GM23338 (cell line): ENCODE measurements at regions not wholly inside any gene's neighbourhood (a gene's known extent, or its start where the extent isn't known, plus 50 kb on each side); places are given as distances from the start of the nearest gene placed in this dataset.

Source experiments
- ATAC-seq: fragments of 200-7000 bp; cut with Tn5 transposase; 3 replicates; pipeline ENCODE4 v1.9.1; 2020
- DNase-seq: peaks from one replicate; pipeline ENCODE4 v3.0.0-alpha.2; 2015; ENCODE audit warnings: low spot score
- H2AFZ ChIP-seq: fragments of 200-600 bp; sonication (generic); 2 replicates; pipeline ENCODE4 v1.8.0; 2016; ENCODE audit warnings: antibody characterized with exemption, mild to moderate bottlenecking, moderate library complexity
- H3F3A ChIP-seq: fragments of 200-600 bp; sonication (generic); replicated peaks from 2 replicates; pipeline ENCODE4 v1.8.0; 2017; ENCODE audit warnings: antibody characterized with exemption, mixed run types, low read depth
- H3K27ac ChIP-seq: fragments of 200-600 bp; sonication (generic); 2 replicates; pipeline ENCODE4 v1.6.1; 2016; ENCODE audit warnings: low read depth
- H3K27me3 ChIP-seq: fragments of 200-600 bp; sonication (generic); 2 replicates; pipeline ENCODE4 v1.8.0; 2016; ENCODE audit warnings: mild to moderate bottlenecking, mixed run types, moderate library complexity; ENCODE audit not compliant: insufficient read depth
- H3K36me3 ChIP-seq: fragments of 200-600 bp; sonication (generic); 2 replicates; pipeline ENCODE4 v1.8.0; 2016; ENCODE audit warnings: mild to moderate bottlenecking; ENCODE audit not compliant: insufficient read depth
- H3K4me1 ChIP-seq: fragments of 200-600 bp; sonication (generic); 2 replicates; pipeline ENCODE4 v1.8.0; 2016; ENCODE audit warnings: mild to moderate bottlenecking, moderate library complexity; ENCODE audit not compliant: insufficient read depth
- H3K4me2 ChIP-seq: fragments of 200-600 bp; sonication (generic); 2 replicates; pipeline ENCODE4 v1.7.1; 2017; ENCODE audit warnings: mixed run types
- H3K4me3 ChIP-seq: fragments of 200-600 bp; sonication (generic); 2 replicates; pipeline ENCODE4 v1.6.1; 2016; ENCODE audit warnings: mixed run types
- H3K79me2 ChIP-seq: fragments of 200-600 bp; sonication (generic); replicated peaks from 2 replicates; pipeline ENCODE4 v1.8.0; 2017; ENCODE audit warnings: mild to moderate bottlenecking; ENCODE audit not compliant: insufficient read depth
- H3K9me2 ChIP-seq: fragments of 200-600 bp; sonication (generic); 2 replicates; pipeline ENCODE4 v1.8.0; 2017; ENCODE audit not compliant: insufficient read depth
- H4K20me1 ChIP-seq: fragments of 200-600 bp; sonication (generic); replicated peaks from 2 replicates; pipeline ENCODE4 v1.8.0; 2017; ENCODE audit warnings: mild to moderate bottlenecking; ENCODE audit not compliant: insufficient read depth
- H3K27ac Mint-ChIP-seq: 2 replicates; pipeline ENCODE4 v1.8.0; 2020; ENCODE audit warnings: inconsistent platforms, mild to moderate bottlenecking, moderate library complexity, mixed read lengths
- H3K27me3 Mint-ChIP-seq: 3 replicates; pipeline ENCODE4 v1.8.0; 2022; ENCODE audit warnings: low read depth, mild to moderate bottlenecking, moderate library complexity, mixed read lengths, inconsistent platforms; ENCODE audit not compliant: insufficient read depth, poor library complexity
- H3K36me3 Mint-ChIP-seq: 3 replicates; pipeline ENCODE4 v1.8.0; 2021; ENCODE audit warnings: low read depth, mild to moderate bottlenecking, inconsistent platforms, moderate library complexity, mixed read lengths
- H3K4me1 Mint-ChIP-seq: 3 replicates; pipeline ENCODE4 v1.8.0; 2020; ENCODE audit warnings: mild to moderate bottlenecking, inconsistent platforms, mixed read lengths
- H3K4me3 Mint-ChIP-seq: 3 replicates; pipeline ENCODE4 v1.8.0; 2021; ENCODE audit warnings: moderate library complexity, mild to moderate bottlenecking, inconsistent platforms, mixed read lengths
- H3K9me3 Mint-ChIP-seq: 3 replicates; pipeline ENCODE4 v1.8.0; 2020; ENCODE audit warnings: moderate library complexity, mild to moderate bottlenecking, inconsistent platforms, mixed read lengths
- CTCF ChIP-seq, 2 experiments: fragments of 200-600 bp in 1 of 2; sonication (generic) in 1 of 2; conservative IDR thresholded peaks; 2 replicates each; pipeline versions ENCODE4 v1.5.1 to v1.6.1; 2016 to 2017; ENCODE audit warnings: antibody characterized with exemption in 2 of 2, low read depth in 2 of 2, mild to moderate bottlenecking in 2 of 2, moderate library complexity in 1 of 2
- ETS1 ChIP-seq: IDR thresholded peaks from 2 replicates; pipeline ENCODE4 v1.6.1; 2016; ENCODE audit warnings: antibody characterized with exemption
- EZH2phosphoT487 ChIP-seq: fragments of 200-600 bp; sonication (generic); IDR thresholded peaks from one replicate; pipeline ENCODE4 v1.8.1; 2018; ENCODE audit warnings: antibody characterized with exemption; ENCODE audit not compliant: unreplicated experiment
- JUNB ChIP-seq: IDR thresholded peaks from one replicate; pipeline ENCODE4 v1.6.1; 2016; ENCODE audit warnings: antibody characterized with exemption; ENCODE audit not compliant: unreplicated experiment
- POLR2AphosphoS5 ChIP-seq: IDR thresholded peaks from 2 replicates; pipeline ENCODE4 v1.6.1; 2016; ENCODE audit warnings: antibody characterized with exemption, low read depth
- REST ChIP-seq: IDR thresholded peaks from one replicate; pipeline ENCODE4 v1.6.1; 2018; ENCODE audit warnings: antibody characterized with exemption; ENCODE audit not compliant: unreplicated experiment
- STAT1 ChIP-seq: IDR thresholded peaks from one replicate; pipeline ENCODE4 v1.6.1; 2016; ENCODE audit warnings: antibody characterized with exemption; ENCODE audit not compliant: unreplicated experiment

- TF ChIP-seq ETS1 (no peak), EZH2phosphoT487 (no peak), CTCF (conservative IDR thresholded peaks at IDR 0.05; ENCODE audit: low read depth in 2 of 2) (no peak)
These were observed 691.4 kb upstream of the RIOK2 start (continued) for GRCh38 chr5:97874491-97874890.

GRCh38 chr5:97876272-97876671 is 693.2 kb upstream of the RIOK2 start:
- H3K27me3 Mint-ChIP-seq, result no peaks in the 10 kb centered on the region
- Histone ChIP-seq H4K20me1 (no peaks in the 10 kb centered on the region), H3K36me3 (no peaks in the 10 kb centered on the region), H3K27me3 (no peaks in the 10 kb centered on the region), H3K79me2 (no peaks in the 10 kb centered on the region), H2AFZ (no peak overlapping the region), H3K4me3 (no peak overlapping the region), H3K4me1 (no peaks in the 10 kb centered on the region), H3K27ac (no peak overlapping the region), H3K9me2 (no peaks in the 10 kb centered on the region), H3F3A (no peaks in the 10 kb centered on the region), H3K4me2 (no peak overlapping the region)
- no peaks in the 10 kb centered on the region for H3K36me3 Mint-ChIP-seq
- DNase-seq, result no peak
- TF ChIP-seq REST (no peak), STAT1 (no peak), CTCF (conservative IDR thresholded peaks at IDR 0.05; ENCODE audit: low read depth in 2 of 2) (no peak), JUNB (no peak), POLR2AphosphoS5 (no peak)
- H3K27ac Mint-ChIP-seq, result no peak overlapping the region
- H3K4me3 Mint-ChIP-seq, result no peak overlapping the region
- H3K4me1 Mint-ChIP-seq, result no peaks in the 10 kb centered on the region
- no peak for ATAC-seq
- H3K9me3 Mint-ChIP-seq, result no peaks in the 10 kb centered on the region
